BLaER1 treated with 17β-estradiol and CSF1 and Interleukin-3, amounts not matched to agents 10 nM and 100 nM (cell line): ENCODE measurements at regions not wholly inside any gene's neighbourhood (a gene's known extent, or its start where the extent isn't known, plus 50 kb on each side); places are given as distances from the start of the nearest gene placed in this dataset.

Experiments
- H3K27ac ChIP-seq, 11 experiments: shearing (Covaris generic); formaldehyde crosslinking; 2 replicates each; pipeline ENCODE4 v1.8.1; 2022
- H3K27me3 ChIP-seq, 11 experiments: shearing (Covaris generic); formaldehyde crosslinking; 2 replicates each; pipeline ENCODE4 v1.8.1; 2022
- H3K36me3 ChIP-seq, 11 experiments: shearing (Covaris generic); formaldehyde crosslinking; 2 replicates each; pipeline ENCODE4 v1.8.1; 2022
- H3K4me1 ChIP-seq, 10 experiments: shearing (Covaris generic); formaldehyde crosslinking; 2 replicates each; pipeline ENCODE4 v1.8.1; 2022
- H3K4me2 ChIP-seq, 11 experiments: shearing (Covaris generic); formaldehyde crosslinking; 2 replicates each; pipeline ENCODE4 v1.8.1; 2022
- H3K4me3 ChIP-seq, 10 experiments: shearing (Covaris generic); formaldehyde crosslinking; 2 replicates each; pipeline ENCODE4 v1.8.1; 2022
- H3K9ac ChIP-seq, 11 experiments: shearing (Covaris generic); formaldehyde crosslinking; 2 replicates each; pipeline ENCODE4 v1.8.1; 2022
- H3K9me3 ChIP-seq, 11 experiments: shearing (Covaris generic); formaldehyde crosslinking; replicated peaks in 1 of 11; 2 replicates each; pipeline ENCODE4 v1.8.1; 2022
- H4K20me1 ChIP-seq, 11 experiments: shearing (Covaris generic); formaldehyde crosslinking; 2 replicates each; pipeline ENCODE4 v1.8.1; 2022
- Cebpa-rat ChIP-seq, 11 experiments: shearing (Covaris generic); IDR thresholded peaks; 2 replicates each; pipeline ENCODE4 v1.8.1; 2022

- H3K4me2 ChIP-seq = no peak overlapping the region
Measured at GRCh38 chr21:35909456-35910223, 150.7 kb downstream of the SETD4 start.

GRCh38 chr21:35908311-35909078 lies 151.8 kb downstream of the SETD4 start:
- H3K27me3 ChIP-seq = no peaks in the 10 kb centered on the region

More at GRCh38 chr21:35909456-35910223, 150.7 kb downstream of the SETD4 start:
- Histone ChIP-seq H3K27ac (no peak overlapping the region), H3K4me3 (no peak overlapping the region), H3K9ac (no peak overlapping the region), H3K9me3 (peaks cover 0 to under 1% (median 0%) of the 10 kb centered on the region in 11 experiments; a peak in 2 of 22 replicates), H3K36me3 (no peaks in the 10 kb centered on the region), H4K20me1 (no peaks in the 10 kb centered on the region), H3K4me1 (peaks cover 0 to 17% (median 0%) of the 10 kb centered on the region in 10 experiments; a peak in 2 of 20 replicates), H3K27me3 (no peaks in the 10 kb centered on the region)
- TF ChIP-seq Cebpa-rat (IDR thresholded peaks at IDR 0.05) = no peak

GRCh38 chr21:35906586-35906985 lies 153.7 kb downstream of the SETD4 start:
- Histone ChIP-seq H3K36me3 (no peaks in the 10 kb centered on the region), H3K9ac (no peak overlapping the region), H3K9me3 (no peaks in the 10 kb centered on the region), H3K4me3 (no peak overlapping the region), H3K27me3 (no peaks in the 10 kb centered on the region), H3K4me2 (no peak overlapping the region), H4K20me1 (no peaks in the 10 kb centered on the region), H3K27ac (no peak overlapping the region), H3K4me1 (peaks cover 0 to 17% (median 0%) of the 10 kb centered on the region in 10 experiments; a peak in 2 of 20 replicates)
- TF ChIP-seq Cebpa-rat (IDR thresholded peaks at IDR 0.05) = no peak

More at GRCh38 chr21:35908311-35909078, 151.8 kb downstream of the SETD4 start:
- no peak overlapping the region for H3K27ac ChIP-seq
- H3K4me1 ChIP-seq = peaks cover 0 to 17% (median 0%) of the 10 kb centered on the region in 10 experiments; a peak in 2 of 20 replicates
- H3K9me3 ChIP-seq = no peaks in the 10 kb centered on the region; a peak in 1 of 22 replicates
- H3K36me3 ChIP-seq = no peaks in the 10 kb centered on the region
- H3K4me2 ChIP-seq = 0 out of 22 replicates have a peak overlapping the region, but pooled peaks of 1 of the 11 experiments have one; percentile 15
- H3K9ac ChIP-seq = no peak overlapping the region
- no peak overlapping the region for H3K4me3 ChIP-seq
- no peaks in the 10 kb centered on the region for H4K20me1 ChIP-seq
- TF ChIP-seq Cebpa-rat (IDR thresholded peaks at IDR 0.05) = no peak

GRCh38 chr21:35905963-35906345 lies 154.4 kb downstream of the SETD4 start:
- Histone ChIP-seq H3K36me3 (no peaks in the 10 kb centered on the region), H4K20me1 (no peaks in the 10 kb centered on the region), H3K4me1 (peaks cover 0 to 17% (median 0%) of the 10 kb centered on the region in 10 experiments; a peak in 2 of 20 replicates), H3K9me3 (no peaks in the 10 kb centered on the region), H3K4me2 (peak overlapping the region in 1 of 11 experiments; percentile 45; a peak in 2 of 22 replicates), H3K9ac (no peak overlapping the region), H3K4me3 (no peak overlapping the region), H3K27me3 (no peaks in the 10 kb centered on the region), H3K27ac (no peak overlapping the region)
- TF ChIP-seq Cebpa-rat (IDR thresholded peaks at IDR 0.05) = no peak

- Histone ChIP-seq H3K36me3 (no peaks in the 10 kb centered on the region), H4K20me1 (no peaks in the 10 kb centered on the region), H3K4me1 (peaks cover 0 to 17% (median 0%) of the 10 kb centered on the region in 10 experiments; a peak in 2 of 20 replicates), H3K4me3 (no peak overlapping the region), H3K9ac (no peak overlapping the region), H3K4me2 (peak overlapping the region in 1 of 11 experiments; percentile 45; a peak in 3 of 22 replicates), H3K9me3 (no peaks in the 10 kb centered on the region), H3K27ac (no peak overlapping the region), H3K27me3 (no peaks in the 10 kb centered on the region)
- no peak for TF ChIP-seq Cebpa-rat (IDR thresholded peaks at IDR 0.05)
Measured at GRCh38 chr21:35905096-35905962, 155.0 kb downstream of the SETD4 start.

GRCh38 chr21:35900539-35900938 lies 159.8 kb downstream of the SETD4 start:
- Histone ChIP-seq H3K4me3 (no peak overlapping the region), H3K36me3 (no peaks in the 10 kb centered on the region), H3K4me2 (no peak overlapping the region), H3K9me3 (no peaks in the 10 kb centered on the region; a peak in 1 of 22 replicates), H3K9ac (no peak overlapping the region), H4K20me1 (no peaks in the 10 kb centered on the region), H3K4me1 (peaks cover 4 to 12% (median 8%) of the 10 kb centered on the region in 10 experiments; a peak in 17 of 20 replicates), H3K27ac (no peak overlapping the region), H3K27me3 (no peaks in the 10 kb centered on the region)
- TF ChIP-seq Cebpa-rat (IDR thresholded peaks at IDR 0.05) = no peak

- peak overlapping the region in 8 of 11 experiments; percentile 23 to 69 (median 59); a peak in 15 of 22 replicates for H3K4me2 ChIP-seq
- H3K9me3 ChIP-seq = no peaks in the 10 kb centered on the region; a peak in 1 of 22 replicates
- H4K20me1 ChIP-seq = no peaks in the 10 kb centered on the region
- no peak overlapping the region for H3K27ac ChIP-seq
- H3K4me1 ChIP-seq = peaks cover 0 to 14% (median 9%) of the 10 kb centered on the region in 10 experiments; a peak in 15 of 20 replicates
- TF ChIP-seq Cebpa-rat (IDR thresholded peaks at IDR 0.05) = no peak
- H3K9ac ChIP-seq = no peak overlapping the region
- H3K4me3 ChIP-seq = no peak overlapping the region
- H3K36me3 ChIP-seq = no peaks in the 10 kb centered on the region
- no peaks in the 10 kb centered on the region for H3K27me3 ChIP-seq
Measured at GRCh38 chr21:35896060-35896459, 164.3 kb downstream of the SETD4 start.

- Histone ChIP-seq H4K20me1 (no peaks in the 10 kb centered on the region), H3K27me3 (no peaks in the 10 kb centered on the region), H3K27ac (no peak overlapping the region), H3K4me3 (no peak overlapping the region), H3K9ac (no peak overlapping the region), H3K36me3 (no peaks in the 10 kb centered on the region), H3K4me1 (peaks cover 0 to 14% (median 9%) of the 10 kb centered on the region in 10 experiments; a peak in 15 of 20 replicates), H3K9me3 (no peaks in the 10 kb centered on the region; a peak in 1 of 22 replicates), H3K4me2 (peak overlapping the region in 8 of 11 experiments; percentile 23 to 69 (median 59); a peak in 15 of 22 replicates)
- TF ChIP-seq Cebpa-rat (IDR thresholded peaks at IDR 0.05) = no peak
Measured at GRCh38 chr21:35895598-35895997, 164.7 kb downstream of the SETD4 start.
